NAMALWA (cell line): ENCODE measurements at regions not wholly inside any gene's neighbourhood (a gene's known extent, or its start where the extent isn't known, plus 50 kb on each side); places are given as distances from the start of the nearest gene placed in this dataset.
"Not testable (repeated sequence)": the region's sequence is repeated elsewhere in the genome, so short reads cannot be mapped to it uniquely, and the experiment has no call there.

ENCODE experiments used
- DNase-seq: peaks from one replicate; pipeline ENCODE4 v3.0.0-alpha.2; 2015; ENCODE audit warnings: low spot score

- DNase-seq, result no peak
Observed at GRCh38 chr5:25453500-25453899, 808.7 kb upstream of the CDH10 start.

DNA sequence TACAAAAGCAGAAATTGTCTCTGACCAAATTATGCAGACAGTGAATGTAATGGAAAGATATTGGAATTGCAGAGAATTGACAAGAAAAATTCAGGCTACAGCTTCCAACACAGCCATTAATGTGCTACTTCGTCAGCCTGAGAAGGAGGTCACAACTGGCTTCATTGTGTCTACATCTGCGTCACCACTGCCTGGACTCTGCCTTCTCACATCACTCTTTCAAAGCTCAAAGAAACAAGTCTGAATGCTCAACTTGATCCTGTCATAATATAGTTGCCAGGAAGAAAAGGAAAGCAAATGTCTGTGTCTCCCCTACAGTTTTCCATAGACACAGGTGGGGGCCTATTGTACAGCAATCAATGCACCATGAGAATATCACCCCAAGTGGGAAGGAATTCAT is 806.5 kb upstream of the CDH10 start:
- no peak for DNase-seq

DNA sequence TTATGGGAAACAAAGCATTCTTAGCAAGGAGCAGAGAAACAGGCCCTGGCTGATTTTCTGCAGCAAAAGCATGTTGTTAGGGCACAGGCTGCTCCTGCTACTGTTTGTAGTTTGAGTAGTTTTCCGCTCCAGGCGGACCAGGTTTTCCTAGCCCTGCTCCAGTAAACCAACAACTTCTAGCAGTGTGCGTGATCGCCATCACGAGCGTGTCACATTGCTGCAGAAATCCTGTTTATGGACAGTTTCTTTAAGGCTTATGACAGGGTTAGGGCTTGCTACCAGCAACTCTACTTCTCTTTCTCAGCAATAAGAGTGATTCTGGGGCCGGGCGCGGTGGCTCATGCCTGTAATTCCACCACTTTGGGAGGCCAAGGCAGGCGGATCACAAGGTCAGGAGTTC is 803.9 kb upstream of the CDH10 start:
- no peak for DNase-seq

DNA sequence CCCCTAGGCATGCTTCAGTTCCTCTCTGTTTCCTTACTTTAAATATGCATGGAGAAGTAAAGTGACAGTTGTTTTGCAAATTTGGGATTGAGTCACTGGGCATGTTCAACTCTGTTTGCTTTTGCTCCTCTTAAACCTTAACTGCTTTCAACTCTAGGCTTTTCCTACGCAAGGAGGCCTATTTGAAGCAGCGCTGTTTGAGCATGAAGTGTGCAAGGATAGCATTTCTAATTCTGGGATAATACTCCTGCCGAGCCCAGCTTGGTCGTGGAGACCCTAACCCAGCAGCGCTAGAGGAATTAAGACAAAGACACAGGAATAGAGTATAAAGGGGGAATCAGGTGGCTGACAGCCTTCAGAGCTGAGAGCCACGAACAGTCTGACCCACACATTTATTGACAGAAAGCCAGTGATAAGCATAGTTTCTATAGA is 803.4 kb upstream of the CDH10 start:
- no peak for DNase-seq

- DNase-seq, result not testable (repeated sequence)
Observed at GRCh38 chr5:25446061-25446420, 801.3 kb upstream of the CDH10 start.

GRCh38 chr5:25445381-25446060 is 800.7 kb upstream of the CDH10 start:
- DNase-seq, result not testable (repeated sequence)

- no peak for DNase-seq
Observed at GRCh38 chr5:25444697-25445096, 799.9 kb upstream of the CDH10 start.

- no peak for DNase-seq
Observed at GRCh38 chr5:25441810-25442209, 797.0 kb upstream of the CDH10 start.

DNA sequence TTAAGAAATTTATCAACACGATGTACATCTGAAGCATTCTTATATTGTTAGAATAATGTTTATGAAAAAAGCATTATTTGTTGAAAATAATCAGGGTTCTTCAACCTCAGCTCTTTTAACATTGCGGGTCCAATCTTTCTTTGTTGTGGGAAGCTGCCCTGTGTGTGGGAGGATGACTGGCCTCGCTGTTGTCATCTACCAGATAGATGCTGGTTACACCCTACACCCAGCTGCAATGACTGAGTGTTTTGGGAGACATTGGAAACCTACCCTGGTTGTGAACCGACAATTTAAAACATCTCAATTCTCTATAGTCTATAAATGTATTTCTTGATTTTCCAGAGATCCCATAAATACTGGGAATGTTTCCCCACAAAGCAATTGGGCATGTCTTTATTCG is 794.2 kb upstream of the CDH10 start:
- DNase-seq, result no peak

DNA sequence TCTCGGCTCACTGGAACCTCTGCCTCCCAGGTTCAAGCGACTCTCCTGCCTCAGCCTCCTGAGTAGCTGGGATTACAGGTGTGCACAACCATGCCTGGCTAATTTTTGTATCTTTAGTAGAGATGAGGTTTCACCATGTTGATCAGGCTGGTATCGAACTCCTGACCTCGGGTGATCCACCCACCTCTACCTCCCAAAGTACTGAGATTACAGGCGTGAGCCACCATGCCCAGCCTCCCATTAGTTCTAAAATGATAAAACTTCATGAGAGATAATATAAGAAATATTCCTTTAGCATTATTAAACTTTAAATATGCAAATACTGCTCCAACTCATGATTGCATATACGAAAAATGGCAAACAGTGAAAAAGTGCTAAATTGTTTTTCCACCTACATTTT is 793.6 kb upstream of the CDH10 start:
- DNase-seq, result not testable (repeated sequence)

DNA sequence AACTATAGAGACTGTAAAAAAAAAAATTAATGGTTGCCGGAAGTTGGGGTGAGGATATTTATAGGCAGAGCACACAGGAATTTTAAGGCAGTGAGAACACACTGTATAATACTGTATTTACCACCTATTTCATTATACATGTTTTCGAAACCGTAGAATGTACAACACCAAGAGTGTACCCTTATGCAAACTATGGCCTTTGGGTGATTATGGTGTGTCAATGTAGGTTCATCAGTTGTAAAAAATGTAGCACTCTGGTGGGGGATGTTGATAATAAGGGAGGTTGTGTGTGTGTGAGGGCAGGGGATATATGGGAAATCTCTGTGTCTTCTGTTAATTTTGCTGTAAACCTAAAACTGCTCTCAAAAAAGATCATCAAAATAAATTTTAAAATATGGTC is 791.7 kb upstream of the CDH10 start:
- DNase-seq, result no peak

DNA sequence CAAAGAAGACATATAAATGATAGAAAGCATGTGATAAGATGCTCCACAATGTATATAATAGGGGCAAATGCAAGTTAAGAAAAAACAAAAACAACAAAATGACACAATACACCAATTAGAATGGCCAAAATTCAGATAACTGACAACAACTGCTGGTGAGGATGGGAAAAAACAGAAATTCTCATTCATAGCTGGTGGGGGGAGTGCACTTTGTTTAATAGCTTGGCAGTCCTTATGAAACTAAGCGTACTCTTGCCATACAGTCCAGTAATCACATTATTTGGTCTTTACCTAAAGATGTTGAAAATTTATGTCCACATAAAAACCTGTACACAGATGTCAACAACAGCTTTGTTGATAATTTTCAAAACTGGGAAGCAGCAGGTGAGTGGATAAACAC is 791.1 kb upstream of the CDH10 start:
- DNase-seq, result no peak

DNA sequence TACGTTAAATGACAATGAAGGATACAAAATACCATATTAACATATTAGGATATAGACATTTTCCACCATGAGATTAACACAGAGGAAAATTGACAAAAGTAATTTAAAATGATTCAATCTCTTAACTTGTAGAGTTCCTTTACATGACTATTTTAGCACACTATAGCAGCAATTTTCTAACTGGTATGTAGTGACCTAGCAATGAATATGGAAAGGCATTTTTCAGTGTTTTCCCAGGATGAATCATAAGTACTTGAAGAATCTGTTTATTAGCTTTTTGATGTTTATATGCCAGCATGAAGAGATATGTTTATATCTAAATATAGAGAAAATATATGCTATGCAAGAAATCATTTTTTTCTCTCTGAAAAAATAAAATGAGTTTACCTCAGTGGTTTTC is 782.5 kb upstream of the CDH10 start:
- no peak for DNase-seq

- no peak for DNase-seq
Observed at GRCh38 chr5:25423271-25423670, 778.5 kb upstream of the CDH10 start.

DNA sequence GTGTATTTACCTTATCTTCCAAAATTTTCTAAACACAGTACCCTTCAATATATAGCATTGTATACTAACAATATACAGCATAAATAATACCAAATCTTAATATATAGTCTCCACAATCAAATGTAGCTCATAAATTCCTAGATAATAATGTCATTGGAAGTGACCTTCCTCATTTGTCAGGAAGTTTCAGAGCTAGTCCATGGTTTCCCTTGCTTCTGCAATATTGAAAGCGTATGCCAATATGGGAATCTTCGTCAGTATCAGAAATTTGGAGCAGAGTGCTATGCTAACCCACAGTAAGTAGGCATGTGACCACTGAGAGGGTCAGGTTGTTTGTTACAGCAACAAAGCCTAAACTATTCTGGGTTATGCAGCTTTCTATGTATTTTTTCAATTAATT is 774.9 kb upstream of the CDH10 start:
- no peak for DNase-seq

- no peak for DNase-seq
Observed at GRCh38 chr5:25418978-25419377, 774.2 kb upstream of the CDH10 start.

- DNase-seq, result no peak
Observed at GRCh38 chr5:25418319-25418859, 773.6 kb upstream of the CDH10 start.

DNA sequence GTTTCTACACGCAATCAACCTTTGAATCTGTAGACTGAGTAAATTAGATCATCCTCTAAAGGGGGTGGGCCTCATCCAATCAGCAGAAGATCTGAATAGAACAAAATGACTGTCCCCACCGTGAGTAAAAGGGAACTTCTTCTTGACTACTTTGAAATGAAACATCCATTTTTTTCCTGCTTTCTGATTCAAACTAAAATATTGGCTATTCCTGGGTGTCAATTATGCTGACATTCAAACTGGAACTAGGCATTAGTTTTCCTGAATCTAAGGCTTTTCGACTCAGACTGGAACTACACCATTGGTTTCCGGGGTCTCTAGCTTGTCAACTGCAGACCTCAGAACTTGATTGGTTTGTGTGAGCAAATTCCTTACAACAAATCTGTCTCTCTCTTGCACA is 772.2 kb upstream of the CDH10 start:
- DNase-seq, result no peak

DNA sequence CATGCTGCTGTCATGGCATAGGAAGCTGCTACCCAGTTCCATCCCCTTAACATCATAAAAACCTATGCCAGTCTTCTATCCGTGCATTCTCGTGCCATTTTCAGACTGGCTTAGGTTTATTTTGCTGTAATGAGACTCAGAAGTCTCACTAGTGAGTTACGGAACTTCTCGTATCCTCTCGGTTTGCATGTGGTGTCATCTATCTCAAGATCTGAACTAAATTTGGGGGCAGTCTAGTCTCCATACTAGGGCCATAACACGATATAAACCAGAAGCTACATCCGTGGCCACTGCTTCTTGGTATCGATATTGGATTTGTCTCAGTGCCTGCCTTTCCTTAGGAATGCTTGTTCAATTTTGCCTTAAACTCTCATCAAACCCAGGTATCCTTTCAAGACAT is 771.2 kb upstream of the CDH10 start:
- DNase-seq, result no peak

GRCh38 chr5:25414742-25415141 is 770.0 kb upstream of the CDH10 start:
- no peak for DNase-seq

DNA sequence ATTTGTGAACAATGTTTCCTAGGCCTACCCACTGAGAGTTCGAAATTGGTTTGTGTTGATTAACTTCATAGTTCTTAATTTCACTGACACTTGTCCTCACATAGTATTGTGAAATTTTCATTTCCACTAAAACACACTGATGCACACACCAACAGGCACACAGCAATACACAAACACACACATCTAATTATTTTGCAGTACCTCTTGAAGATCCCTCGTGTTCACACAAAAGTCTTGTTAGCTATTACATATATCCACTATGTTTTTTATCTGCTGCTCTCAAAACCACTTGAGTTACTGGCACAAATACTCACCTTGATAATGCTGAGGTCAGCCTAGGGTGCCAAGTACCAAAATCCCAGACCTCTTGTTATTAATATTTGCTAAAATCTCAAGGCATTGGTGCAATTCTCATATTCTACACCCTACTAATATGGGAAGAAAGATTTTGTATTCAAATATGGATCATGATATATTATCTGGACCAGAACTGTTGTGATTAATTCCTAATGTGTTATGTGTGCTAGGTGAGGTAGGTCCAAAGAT is 767.4 kb upstream of the CDH10 start:
- DNase-seq, result no peak

- not testable (repeated sequence) for DNase-seq
Observed at GRCh38 chr5:25407365-25407764, 762.6 kb upstream of the CDH10 start.

- DNase-seq, result no peak
Observed at GRCh38 chr5:25405850-25406249, 761.1 kb upstream of the CDH10 start.

DNA sequence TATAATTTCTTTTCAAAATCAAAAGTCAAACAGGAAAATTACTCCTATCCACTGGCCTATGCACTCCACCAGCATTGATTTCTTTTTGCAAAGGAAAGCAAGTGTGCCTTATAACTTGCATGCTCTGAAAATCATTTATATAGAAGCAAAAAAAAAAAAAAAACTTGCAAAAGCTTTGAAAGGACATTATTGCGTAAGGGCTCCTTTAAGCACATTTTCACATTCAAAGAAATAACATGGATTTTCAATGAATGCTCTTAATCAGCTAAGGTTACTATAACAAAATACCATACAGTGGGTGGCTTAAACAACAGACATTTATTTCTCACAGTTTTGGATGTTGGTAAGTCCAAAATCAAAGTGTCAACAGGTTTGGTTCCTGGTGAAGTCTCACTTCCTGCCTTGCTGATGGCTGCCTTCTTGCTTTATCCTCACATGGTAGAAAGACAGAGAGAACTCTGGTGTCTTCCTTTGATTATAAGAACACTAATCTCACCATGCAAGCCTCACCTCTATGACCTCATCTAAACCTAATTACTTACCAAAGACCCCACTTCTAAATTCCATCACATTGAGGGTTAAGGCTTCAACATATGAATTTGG is 755.2 kb upstream of the CDH10 start:
- no peak for DNase-seq
